D721Med (cell line): ENCODE measurements at regions not wholly inside any gene's neighbourhood (a gene's known extent, or its start where the extent isn't known, plus 50 kb on each side); places are given as distances from the start of the nearest gene placed in this dataset.
"Not testable (repeated sequence)": the region's sequence is repeated elsewhere in the genome, so short reads cannot be mapped to it uniquely, and the experiment has no call there.

Experiments used
- DNase-seq: peaks from one replicate; pipeline ENCODE4 v3.0.0; 2011; ENCODE audit warnings: low spot score; ENCODE audit not compliant: insufficient read length
- FAIRE-seq: peaks from 2 replicates; lab custom pipeline; 2011; peaks lifted over from hg19 to GRCh38; lab: Jason Lieb, UNC
- TF ChIP-seq, protein P1 (sequence below): IDR thresholded peaks from 2 replicates; pipeline ENCODE4 v1.5.1; 2012; ENCODE audit warnings: mild to moderate bottlenecking, control low read depth; ENCODE audit not compliant: insufficient read depth; ENCODE audit errors: missing control alignments

- DNase-seq = no peak
- no peak for FAIRE-seq
- TF ChIP-seq, protein P1, sequence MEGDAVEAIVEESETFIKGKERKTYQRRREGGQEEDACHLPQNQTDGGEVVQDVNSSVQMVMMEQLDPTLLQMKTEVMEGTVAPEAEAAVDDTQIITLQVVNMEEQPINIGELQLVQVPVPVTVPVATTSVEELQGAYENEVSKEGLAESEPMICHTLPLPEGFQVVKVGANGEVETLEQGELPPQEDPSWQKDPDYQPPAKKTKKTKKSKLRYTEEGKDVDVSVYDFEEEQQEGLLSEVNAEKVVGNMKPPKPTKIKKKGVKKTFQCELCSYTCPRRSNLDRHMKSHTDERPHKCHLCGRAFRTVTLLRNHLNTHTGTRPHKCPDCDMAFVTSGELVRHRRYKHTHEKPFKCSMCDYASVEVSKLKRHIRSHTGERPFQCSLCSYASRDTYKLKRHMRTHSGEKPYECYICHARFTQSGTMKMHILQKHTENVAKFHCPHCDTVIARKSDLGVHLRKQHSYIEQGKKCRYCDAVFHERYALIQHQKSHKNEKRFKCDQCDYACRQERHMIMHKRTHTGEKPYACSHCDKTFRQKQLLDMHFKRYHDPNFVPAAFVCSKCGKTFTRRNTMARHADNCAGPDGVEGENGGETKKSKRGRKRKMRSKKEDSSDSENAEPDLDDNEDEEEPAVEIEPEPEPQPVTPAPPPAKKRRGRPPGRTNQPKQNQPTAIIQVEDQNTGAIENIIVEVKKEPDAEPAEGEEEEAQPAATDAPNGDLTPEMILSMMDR = no peak
These were observed 507.3 kb upstream of the RGS6 start for GRCh38 chr14:71424941-71425340.

- DNase-seq (no peak), FAIRE-seq (no peak)
- TF ChIP-seq, protein P1 = no peak
These were observed 506.2 kb upstream of the RGS6 start for GRCh38 chr14:71426001-71426400.

DNA sequence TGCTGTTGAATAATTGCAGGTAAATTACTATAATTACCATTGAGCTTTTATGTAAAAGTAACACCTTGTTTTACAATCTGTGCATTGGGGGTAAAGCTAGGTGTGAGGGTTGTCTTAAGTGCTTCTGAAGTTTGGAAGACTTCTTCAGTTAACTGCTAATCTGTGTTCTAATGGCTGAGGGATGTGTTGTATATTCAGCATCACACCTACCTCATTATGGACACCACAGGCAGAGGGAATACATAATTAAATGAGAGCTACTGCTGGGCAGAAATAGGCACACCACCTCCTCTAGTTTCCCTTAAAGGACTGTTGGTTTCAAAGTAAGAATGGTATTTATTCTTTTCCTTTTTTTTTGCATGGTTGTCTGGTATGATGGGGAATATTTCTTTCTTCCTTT is 502.3 kb upstream of the RGS6 start:
- no peak for FAIRE-seq
- TF ChIP-seq, protein P1 = no peak

GRCh38 chr14:71430321-71430677 is 501.9 kb upstream of the RGS6 start:
- TF ChIP-seq, protein P1 = no peak
- DNase-seq = no peak
- no peak for FAIRE-seq

More for the DNA sequence above, 502.3 kb upstream of the RGS6 start:
- DNase-seq = no peak

GRCh38 chr14:71430678-71431376 is 501.4 kb upstream of the RGS6 start:
- TF ChIP-seq, protein P1 = no peak
- FAIRE-seq (no peak), DNase-seq (no peak)

GRCh38 chr14:71432334-71433110 is 499.7 kb upstream of the RGS6 start:
- TF ChIP-seq, protein P1 = no peak
- no peak for DNase-seq
- FAIRE-seq = no peak

DNA sequence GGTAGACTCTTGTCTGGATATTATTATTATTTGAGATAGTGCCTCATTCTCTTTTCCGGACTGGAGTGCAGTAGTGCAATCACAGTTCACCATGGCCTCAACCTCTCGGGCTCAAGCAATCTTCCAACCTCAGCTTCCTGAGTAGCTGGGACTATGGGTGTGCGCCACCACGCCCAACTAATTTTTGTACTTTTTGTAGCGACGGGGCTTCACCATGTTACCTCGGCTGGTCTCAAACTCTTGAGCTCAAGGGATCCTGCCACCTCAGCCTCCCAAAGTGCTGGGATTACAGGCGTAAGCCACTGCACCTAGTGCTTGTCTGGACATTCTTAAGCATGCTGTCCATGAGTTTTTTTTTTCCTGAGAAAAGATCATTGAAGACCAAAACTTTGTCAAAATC is 498.9 kb upstream of the RGS6 start:
- DNase-seq (no peak), FAIRE-seq (no peak)
- TF ChIP-seq, protein P1 = no peak

GRCh38 chr14:71435641-71436040 is 496.6 kb upstream of the RGS6 start:
- DNase-seq = not testable (repeated sequence)

More at GRCh38 chr14:71435641-71436040, 496.6 kb upstream of the RGS6 start:
- FAIRE-seq = not testable (repeated sequence)
